GM13976 (cell line): ENCODE measurements at regions not wholly inside any gene's neighbourhood (a gene's known extent, or its start where the extent isn't known, plus 50 kb on each side); places are given as distances from the start of the nearest gene placed in this dataset.

Source experiments
- DNase-seq: peaks from one replicate; pipeline ENCODE4 v3.0.0; 2012; ENCODE audit warnings: low spot score
- in situ Hi-C: fragments of 300-500 bp; cut with MboI; formaldehyde crosslinking; loops from one replicate; pipeline ENCODE4 v1.12.0; 2022; ENCODE audit warnings: low sequenced_read_pairs, mixed read lengths, inconsistent platforms; ENCODE audit not compliant: unreplicated experiment
- TF ChIP-seq, protein P1 (sequence below): IDR thresholded peaks from 2 replicates; pipeline ENCODE4 v1.5.1; 2012; ENCODE audit warnings: borderline replicate concordance, mild to moderate bottlenecking; ENCODE audit not compliant: insufficient read depth; ENCODE audit errors: extremely low read depth, missing control alignments, control extremely low read depth

DNA sequence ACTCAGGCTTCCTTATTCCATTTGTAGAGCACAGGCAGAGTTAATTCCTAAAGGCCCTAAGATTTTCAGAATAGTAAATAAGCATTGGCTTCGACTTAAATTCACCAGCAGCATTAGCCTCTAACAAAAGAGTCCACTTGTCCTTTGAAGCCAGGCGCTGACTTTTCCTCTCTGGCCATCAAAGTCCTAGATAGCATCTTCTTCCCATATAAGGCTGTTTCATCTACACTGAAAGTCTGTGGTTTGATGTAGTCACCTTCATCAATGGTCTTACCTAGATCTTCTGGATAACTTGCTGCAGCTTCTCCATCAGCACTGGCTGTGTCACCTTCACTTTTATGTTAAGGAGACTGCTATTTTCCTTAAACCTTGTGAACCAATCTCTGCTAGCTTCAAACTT is 118.3 kb upstream of the SOX6 start:
- TF ChIP-seq, protein P1, sequence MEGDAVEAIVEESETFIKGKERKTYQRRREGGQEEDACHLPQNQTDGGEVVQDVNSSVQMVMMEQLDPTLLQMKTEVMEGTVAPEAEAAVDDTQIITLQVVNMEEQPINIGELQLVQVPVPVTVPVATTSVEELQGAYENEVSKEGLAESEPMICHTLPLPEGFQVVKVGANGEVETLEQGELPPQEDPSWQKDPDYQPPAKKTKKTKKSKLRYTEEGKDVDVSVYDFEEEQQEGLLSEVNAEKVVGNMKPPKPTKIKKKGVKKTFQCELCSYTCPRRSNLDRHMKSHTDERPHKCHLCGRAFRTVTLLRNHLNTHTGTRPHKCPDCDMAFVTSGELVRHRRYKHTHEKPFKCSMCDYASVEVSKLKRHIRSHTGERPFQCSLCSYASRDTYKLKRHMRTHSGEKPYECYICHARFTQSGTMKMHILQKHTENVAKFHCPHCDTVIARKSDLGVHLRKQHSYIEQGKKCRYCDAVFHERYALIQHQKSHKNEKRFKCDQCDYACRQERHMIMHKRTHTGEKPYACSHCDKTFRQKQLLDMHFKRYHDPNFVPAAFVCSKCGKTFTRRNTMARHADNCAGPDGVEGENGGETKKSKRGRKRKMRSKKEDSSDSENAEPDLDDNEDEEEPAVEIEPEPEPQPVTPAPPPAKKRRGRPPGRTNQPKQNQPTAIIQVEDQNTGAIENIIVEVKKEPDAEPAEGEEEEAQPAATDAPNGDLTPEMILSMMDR: no peak
- DNase-seq: no peak
- in situ Hi-C loops: no loop called here

DNA sequence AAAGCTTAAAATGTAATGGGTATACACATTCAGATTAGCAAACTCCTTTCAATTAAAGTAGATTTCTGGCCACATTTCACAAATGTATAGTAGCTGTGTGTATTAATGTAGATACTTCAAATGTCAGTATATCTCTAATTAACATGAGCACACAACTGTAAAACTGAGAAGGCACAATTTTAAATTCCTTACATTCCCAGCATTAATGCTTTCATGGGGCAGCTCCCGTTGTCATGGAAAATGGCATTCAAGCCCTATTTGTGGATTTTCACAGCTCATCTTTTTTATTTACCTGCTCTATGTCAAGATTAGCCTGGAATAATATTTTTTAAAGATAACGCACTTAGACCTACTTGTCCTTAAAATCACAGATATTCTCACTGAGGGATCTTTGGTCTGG is 113.6 kb upstream of the SOX6 start:
- in situ Hi-C loops: no loop called here
- TF ChIP-seq, protein P1: no peak
- no peak for DNase-seq

DNA sequence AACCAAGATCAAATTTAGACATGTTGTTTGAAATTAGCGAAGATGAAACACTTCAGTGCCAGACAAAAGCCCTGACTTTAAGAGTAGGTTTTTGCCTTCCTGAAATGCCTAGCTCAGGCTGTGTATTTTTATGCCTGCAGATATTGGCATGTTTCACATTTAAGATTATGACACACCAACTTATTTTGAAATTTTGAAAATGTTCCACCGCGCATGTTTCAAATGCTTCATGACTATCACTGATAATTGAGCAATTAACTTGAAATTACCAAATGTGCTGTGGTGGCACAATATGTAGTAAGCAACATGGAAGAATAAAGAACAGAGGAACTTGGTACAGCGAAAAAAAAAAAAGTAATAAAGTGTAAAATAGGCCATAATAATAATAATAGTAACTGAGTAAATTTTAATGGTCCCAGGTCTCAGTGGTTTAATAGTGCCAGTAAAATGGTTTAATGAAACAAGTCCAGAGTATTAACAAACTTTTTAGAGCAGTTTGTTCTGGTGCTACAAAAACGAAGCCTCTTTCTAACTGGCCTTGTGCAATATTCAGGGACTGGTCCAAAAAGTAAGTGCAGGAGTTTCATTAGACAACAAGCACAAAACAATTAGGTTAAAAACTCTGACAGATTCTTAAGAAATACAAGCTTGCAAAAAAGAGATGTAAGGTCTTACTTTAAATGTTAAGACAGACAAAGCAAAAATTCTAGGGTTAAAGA is 112.5 kb upstream of the SOX6 start:
- DNase-seq: no peak
- TF ChIP-seq, protein P1: no peak
- in situ Hi-C loops: no loop called here

DNA sequence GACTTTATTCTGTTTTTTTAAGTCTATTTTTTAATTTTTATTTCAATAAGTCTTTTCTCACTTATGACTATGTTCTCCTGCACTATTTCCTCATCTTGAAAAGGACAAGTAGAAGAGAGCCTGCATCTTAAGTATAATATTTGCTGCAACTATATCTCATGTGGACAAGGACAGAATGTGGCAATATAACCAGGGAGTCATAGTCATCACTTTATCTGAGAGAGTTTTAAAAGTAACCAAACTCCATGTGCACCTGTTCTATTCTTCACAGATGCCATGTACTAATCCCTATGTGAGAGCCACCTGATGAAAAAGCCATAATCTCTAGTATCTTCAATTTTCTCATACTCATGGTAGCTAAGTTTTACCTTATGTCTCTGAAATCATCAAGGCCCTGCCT is 104.2 kb upstream of the SOX6 start:
- TF ChIP-seq, protein P1: no peak
- in situ Hi-C loops: no loop called here
- no peak for DNase-seq

GRCh38 chr11:16456366-16456765 is 100.0 kb upstream of the SOX6 start:
- DNase-seq: no peak
- TF ChIP-seq, protein P1: no peak
- in situ Hi-C loops: no loop called here

DNA sequence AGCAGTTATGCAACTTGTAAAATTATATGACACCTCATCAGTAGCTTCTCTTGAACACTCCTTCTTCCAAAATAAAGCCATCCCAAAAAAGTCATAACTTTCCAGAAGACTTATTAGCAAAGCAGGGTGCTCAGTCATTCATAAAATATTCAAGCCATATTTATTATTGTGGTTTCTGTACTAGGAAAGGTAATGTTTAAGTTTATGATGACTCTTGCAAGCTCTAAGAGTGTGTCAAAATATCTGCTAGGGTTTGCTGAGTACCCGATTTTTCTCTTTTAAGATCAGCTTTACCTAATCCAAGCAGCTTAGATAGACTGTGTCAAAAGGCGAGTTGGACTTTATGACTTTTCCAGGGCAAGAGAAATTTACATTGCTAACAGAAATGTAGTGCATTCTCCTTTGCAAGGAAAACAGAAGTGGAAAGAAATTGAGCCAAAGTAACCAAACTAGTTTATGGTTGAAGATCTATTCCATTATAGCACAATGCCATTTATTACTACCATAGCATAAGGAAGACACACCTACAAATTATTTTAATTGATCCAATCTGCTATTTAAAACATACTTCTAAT is 98.0 kb upstream of the SOX6 start:
- TF ChIP-seq, protein P1: no peak
- in situ Hi-C loops: no loop called here
- no peak for DNase-seq
